ENCODE measurements at regions not wholly inside any gene's neighbourhood (a gene's known extent, or its start where the extent isn't known, plus 50 kb on each side); places are given as distances from the start of the nearest gene placed in this dataset.
A peak's percentile ranks its signal among the peaks of the same experiment; 100 is the strongest.
"Not testable (repeated sequence)": the region's sequence is repeated elsewhere in the genome, so short reads cannot be mapped to it uniquely, and the experiment has no call there.

GRCh38 chr13:27354379-27354778, 70.0 kb upstream of the GTF3A start:
- no peaks in the 10 kb centered on the region for H3K36me3 ChIP-seq (ENCODE audit: control insufficient read depth, insufficient read depth, low read length)
- H3K4me3 ChIP-seq (ENCODE audit: low read depth, low read length) = no peak overlapping the region
- H3K9me3 ChIP-seq (ENCODE audit: control insufficient read depth in 2 of 2, low read length in 2 of 2) = no peaks in the 10 kb centered on the region
- Mint-ChIP-seq H3K36me3 (no peaks in the 10 kb centered on the region), H3K9me3 (peaks cover 0 to 3% (median 0%) of the 10 kb centered on the region in 7 donors), H3K27ac (peak overlapping the region in 2 of 3 donors; percentile 58 to 86), H3K4me1 (peaks cover 0 to 15% (median 7%) of the 10 kb centered on the region in 4 donors), H3K4me3 (no peak overlapping the region), H3K27me3 (peaks cover 10% of the 10 kb centered on the region)
- no peak overlapping the region for H3K27ac ChIP-seq (ENCODE audit: insufficient read depth, low read length, poor library complexity, severe bottlenecking)
- DNase-seq = no peak
- no peaks in the 10 kb centered on the region for H3K27me3 ChIP-seq (ENCODE audit: control insufficient read depth, insufficient read depth, low read length)
- ATAC-seq (ENCODE audit: low read depth in 2 of 2) = no peak
- H3K4me1 ChIP-seq (ENCODE audit: control insufficient read depth, insufficient read depth, low read length, poor library complexity, severe bottlenecking) = peaks cover 9% of the 10 kb centered on the region

DNA sequence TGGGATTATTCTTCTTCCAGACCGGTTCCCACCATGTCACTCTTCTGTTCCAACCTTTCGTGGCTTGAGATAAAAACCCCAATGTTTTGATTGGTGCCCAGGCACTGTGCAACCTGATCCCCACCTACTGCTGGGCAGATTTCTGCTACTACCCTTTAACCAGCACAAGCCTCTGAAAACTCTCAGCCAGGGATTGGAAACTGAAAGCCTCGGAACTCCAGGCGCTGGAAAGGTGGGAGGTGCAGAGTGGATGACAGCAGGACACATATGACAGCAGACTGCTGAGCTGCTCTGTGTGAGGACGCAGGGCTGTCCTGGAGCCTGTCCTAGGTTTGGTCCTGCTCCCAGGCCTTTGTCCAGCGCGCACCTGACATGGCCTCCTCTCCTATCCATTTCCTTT, 68.5 kb upstream of the GTF3A start:
- no peak overlapping the region for H3K4me3 ChIP-seq (ENCODE audit: low read depth, low read length)
- Mint-ChIP-seq H3K4me3 (no peak overlapping the region), H3K36me3 (no peaks in the 10 kb centered on the region), H3K27ac (no peak overlapping the region), H3K9me3 (no peaks in the 10 kb centered on the region), H3K27me3 (peaks cover 10% of the 10 kb centered on the region), H3K4me1 (peaks cover 0 to 15% (median 7%) of the 10 kb centered on the region in 4 donors)
- peaks cover 9% of the 10 kb centered on the region for H3K4me1 ChIP-seq (ENCODE audit: control insufficient read depth, insufficient read depth, low read length, poor library complexity, severe bottlenecking)
- no peak overlapping the region for H3K27ac ChIP-seq (ENCODE audit: insufficient read depth, low read length, poor library complexity, severe bottlenecking)
- no peak for ATAC-seq (ENCODE audit: low read depth in 2 of 2)
- DNase-seq = no peak
- H3K27me3 ChIP-seq (ENCODE audit: control insufficient read depth, insufficient read depth, low read length) = peaks cover 2% of the 10 kb centered on the region
- no peaks in the 10 kb centered on the region for H3K9me3 ChIP-seq (ENCODE audit: control insufficient read depth in 2 of 2, low read length in 2 of 2)
- no peaks in the 10 kb centered on the region for H3K36me3 ChIP-seq (ENCODE audit: control insufficient read depth, insufficient read depth, low read length)

GRCh38 chr13:27358420-27358819, 66.0 kb upstream of the GTF3A start:
- H3K27me3 Mint-ChIP-seq = peaks cover 15% of the 10 kb centered on the region

GRCh38 chr13:27359199-27359821, 65.1 kb upstream of the GTF3A start:
- ATAC-seq (ENCODE audit: low read depth in 2 of 2) (peak; percentile 42 to 55), DNase-seq (peak; percentile 48 to 68 (median 62))
- Histone ChIP-seq H3K36me3 (ENCODE audit: control insufficient read depth, insufficient read depth, low read length) (no peaks in the 10 kb centered on the region), H3K9me3 (ENCODE audit: control insufficient read depth in 2 of 2, low read length in 2 of 2) (no peaks in the 10 kb centered on the region), H3K27me3 (ENCODE audit: control insufficient read depth, insufficient read depth, low read length) (peaks cover 7% of the 10 kb centered on the region), H3K4me3 (ENCODE audit: low read depth, low read length) (no peak overlapping the region), H3K27ac (ENCODE audit: insufficient read depth, low read length, poor library complexity, severe bottlenecking) (no peak overlapping the region), H3K4me1 (ENCODE audit: control insufficient read depth, insufficient read depth, low read length, poor library complexity, severe bottlenecking) (peaks cover 10% of the 10 kb centered on the region)
- no peak overlapping the region for H3K27ac Mint-ChIP-seq
- peaks cover 15% of the 10 kb centered on the region for H3K27me3 Mint-ChIP-seq
- H3K9me3 Mint-ChIP-seq = no peaks in the 10 kb centered on the region
- H3K4me3 Mint-ChIP-seq = peak overlapping the region in 2 of 4 donors; percentile 19 to 24
- peaks cover 0 to 3% (median 1%) of the 10 kb centered on the region in 4 donors for H3K4me1 Mint-ChIP-seq
- no peaks in the 10 kb centered on the region for H3K36me3 Mint-ChIP-seq

More at GRCh38 chr13:27358420-27358819, 66.0 kb upstream of the GTF3A start:
- no peak for ATAC-seq (ENCODE audit: low read depth in 2 of 2)
- Histone ChIP-seq H3K27me3 (ENCODE audit: control insufficient read depth, insufficient read depth, low read length) (peaks cover 7% of the 10 kb centered on the region), H3K4me3 (ENCODE audit: low read depth, low read length) (no peak overlapping the region), H3K36me3 (ENCODE audit: control insufficient read depth, insufficient read depth, low read length) (no peaks in the 10 kb centered on the region), H3K9me3 (ENCODE audit: control insufficient read depth in 2 of 2, low read length in 2 of 2) (no peaks in the 10 kb centered on the region), H3K27ac (ENCODE audit: insufficient read depth, low read length, poor library complexity, severe bottlenecking) (no peak overlapping the region), H3K4me1 (ENCODE audit: control insufficient read depth, insufficient read depth, low read length, poor library complexity, severe bottlenecking) (peaks cover 14% of the 10 kb centered on the region)
- Mint-ChIP-seq H3K36me3 (no peaks in the 10 kb centered on the region), H3K27ac (no peak overlapping the region), H3K4me3 (no peak overlapping the region), H3K9me3 (no peaks in the 10 kb centered on the region), H3K4me1 (peaks cover 0 to 9% (median 5%) of the 10 kb centered on the region in 4 donors)
- DNase-seq = no peak

- Histone ChIP-seq H3K27ac (ENCODE audit: insufficient read depth, low read length, poor library complexity, severe bottlenecking) (no peak overlapping the region), H3K4me3 (ENCODE audit: low read depth, low read length) (no peak overlapping the region), H3K4me1 (ENCODE audit: control insufficient read depth, insufficient read depth, low read length, poor library complexity, severe bottlenecking) (peaks cover 10% of the 10 kb centered on the region), H3K36me3 (ENCODE audit: control insufficient read depth, insufficient read depth, low read length) (no peaks in the 10 kb centered on the region), H3K27me3 (ENCODE audit: control insufficient read depth, insufficient read depth, low read length) (peaks cover 7% of the 10 kb centered on the region), H3K9me3 (ENCODE audit: control insufficient read depth in 2 of 2, low read length in 2 of 2) (no peaks in the 10 kb centered on the region)
- no peak for ATAC-seq (ENCODE audit: low read depth in 2 of 2)
- peaks cover 21% of the 10 kb centered on the region for H3K27me3 Mint-ChIP-seq
- DNase-seq = no peak
- H3K9me3 Mint-ChIP-seq = no peaks in the 10 kb centered on the region
- H3K27ac Mint-ChIP-seq = no peak overlapping the region
- no peaks in the 10 kb centered on the region for H3K36me3 Mint-ChIP-seq
- H3K4me3 Mint-ChIP-seq = no peak overlapping the region
- H3K4me1 Mint-ChIP-seq = peaks cover 0 to 3% (median 1%) of the 10 kb centered on the region in 4 donors
These were observed 63.9 kb upstream of the GTF3A start for GRCh38 chr13:27360562-27360961.

GRCh38 chr13:27362064-27362751, 62.2 kb upstream of the GTF3A start:
- H3K27ac ChIP-seq (ENCODE audit: insufficient read depth, low read length, poor library complexity, severe bottlenecking) = no peak overlapping the region
- Mint-ChIP-seq H3K9me3 (no peaks in the 10 kb centered on the region), H3K36me3 (no peaks in the 10 kb centered on the region), H3K27ac (no peak overlapping the region), H3K27me3 (peaks cover 33% of the 10 kb centered on the region), H3K4me3 (peak overlapping the region in 2 of 4 donors; percentile 46 to 50), H3K4me1 (peaks cover 0 to 3% (median 1%) of the 10 kb centered on the region in 4 donors)
- H3K27me3 ChIP-seq (ENCODE audit: control insufficient read depth, insufficient read depth, low read length) = peaks cover 10% of the 10 kb centered on the region
- peak overlapping the region; percentile 66 for H3K4me3 ChIP-seq (ENCODE audit: low read depth, low read length)
- peak; percentile 82 to 87 for ATAC-seq (ENCODE audit: low read depth in 2 of 2)
- peaks cover 10% of the 10 kb centered on the region for H3K4me1 ChIP-seq (ENCODE audit: control insufficient read depth, insufficient read depth, low read length, poor library complexity, severe bottlenecking)
- no peaks in the 10 kb centered on the region for H3K9me3 ChIP-seq (ENCODE audit: control insufficient read depth in 2 of 2, low read length in 2 of 2)
- no peaks in the 10 kb centered on the region for H3K36me3 ChIP-seq (ENCODE audit: control insufficient read depth, insufficient read depth, low read length)
- peak; percentile 58 to 77 (median 70) for DNase-seq

- not testable (repeated sequence) for H3K4me3 ChIP-seq (ENCODE audit: low read depth, low read length); H3K27ac Mint-ChIP-seq; H3K27ac ChIP-seq (ENCODE audit: insufficient read depth, low read length, poor library complexity, severe bottlenecking); ATAC-seq (ENCODE audit: low read depth in 2 of 2); H3K36me3 ChIP-seq (ENCODE audit: control insufficient read depth, insufficient read depth, low read length); H3K4me1 Mint-ChIP-seq; H3K9me3 ChIP-seq (ENCODE audit: control insufficient read depth in 2 of 2, low read length in 2 of 2); H3K9me3 Mint-ChIP-seq; H3K36me3 Mint-ChIP-seq; DNase-seq
- H3K27me3 ChIP-seq (ENCODE audit: control insufficient read depth, insufficient read depth, low read length) = peaks cover 11% of the 10 kb centered on the region
- H3K27me3 Mint-ChIP-seq = peaks cover 29% of the 10 kb centered on the region
- peak overlapping the region in 1 of 4 donors; percentile 35 for H3K4me3 Mint-ChIP-seq
- peaks cover 10% of the 10 kb centered on the region for H3K4me1 ChIP-seq (ENCODE audit: control insufficient read depth, insufficient read depth, low read length, poor library complexity, severe bottlenecking)
These were observed 60.8 kb upstream of the GTF3A start for GRCh38 chr13:27363637-27364036.

All from CD4-positive, CD25-positive, alpha-beta regulatory T cell (primary cell).